NCI-H1105 (cell line): ENCODE measurements at regions not wholly inside any gene's neighbourhood (a gene's known extent, or its start where the extent isn't known, plus 50 kb on each side); places are given as distances from the start of the nearest gene placed in this dataset.

ENCODE experiments used
- DNase-seq: peaks from one replicate; lab custom pipeline; 2025; lab: John Stamatoyannopoulos, UW

- no peak for DNase-seq
These were observed 53.1 kb upstream of the ARRDC3 start for GRCh38 chr5:91436241-91436640.

- no peak for DNase-seq
These were observed 51.2 kb upstream of the ARRDC3 start for GRCh38 chr5:91434348-91434747.

GRCh38 chr5:91433861-91434260, 50.7 kb upstream of the ARRDC3 start:
- DNase-seq: no peak
